ENCODE measurements at regions not wholly inside any gene's neighbourhood (a gene's known extent, or its start where the extent isn't known, plus 50 kb on each side); places are given as distances from the start of the nearest gene placed in this dataset.

DNA sequence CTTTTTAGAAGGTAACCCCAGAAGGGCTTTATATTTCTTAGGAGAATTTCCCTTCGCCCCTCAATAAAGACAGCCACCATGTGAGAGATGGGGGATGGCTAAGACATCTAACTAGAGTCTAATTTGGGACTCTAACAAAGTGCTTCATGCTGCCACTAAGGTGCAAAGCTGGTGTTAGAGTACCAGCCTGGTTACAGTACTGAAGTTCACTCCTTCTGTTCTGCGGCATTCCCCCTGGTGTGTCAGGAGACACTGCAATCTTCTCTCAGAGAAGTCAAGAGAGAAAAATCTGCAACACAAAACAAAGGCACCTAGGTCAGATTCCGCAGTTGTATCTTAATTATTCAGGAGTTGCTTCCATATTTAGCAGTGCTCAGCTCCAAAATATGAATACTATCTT, 603.0 kb upstream of the CADM1 start:
- TF ChIP-seq, protein P1, sequence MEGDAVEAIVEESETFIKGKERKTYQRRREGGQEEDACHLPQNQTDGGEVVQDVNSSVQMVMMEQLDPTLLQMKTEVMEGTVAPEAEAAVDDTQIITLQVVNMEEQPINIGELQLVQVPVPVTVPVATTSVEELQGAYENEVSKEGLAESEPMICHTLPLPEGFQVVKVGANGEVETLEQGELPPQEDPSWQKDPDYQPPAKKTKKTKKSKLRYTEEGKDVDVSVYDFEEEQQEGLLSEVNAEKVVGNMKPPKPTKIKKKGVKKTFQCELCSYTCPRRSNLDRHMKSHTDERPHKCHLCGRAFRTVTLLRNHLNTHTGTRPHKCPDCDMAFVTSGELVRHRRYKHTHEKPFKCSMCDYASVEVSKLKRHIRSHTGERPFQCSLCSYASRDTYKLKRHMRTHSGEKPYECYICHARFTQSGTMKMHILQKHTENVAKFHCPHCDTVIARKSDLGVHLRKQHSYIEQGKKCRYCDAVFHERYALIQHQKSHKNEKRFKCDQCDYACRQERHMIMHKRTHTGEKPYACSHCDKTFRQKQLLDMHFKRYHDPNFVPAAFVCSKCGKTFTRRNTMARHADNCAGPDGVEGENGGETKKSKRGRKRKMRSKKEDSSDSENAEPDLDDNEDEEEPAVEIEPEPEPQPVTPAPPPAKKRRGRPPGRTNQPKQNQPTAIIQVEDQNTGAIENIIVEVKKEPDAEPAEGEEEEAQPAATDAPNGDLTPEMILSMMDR (IDR thresholded peaks at IDR 0.05; ENCODE audit: low read length) = no peak
- no peak for TF ChIP-seq EZH2 (IDR thresholded peaks at IDR 0.05; ENCODE audit: borderline replicate concordance, low read length)

All from OCI-LY1 (cell line).